Stomach (tissue), 4 donors: ENCODE measurements at regions not wholly inside any gene's neighbourhood (a gene's known extent, or its start where the extent isn't known, plus 50 kb on each side); places are given as distances from the start of the nearest gene placed in this dataset.

Experiments
- CTCF ChIP-seq, 7 experiments: fragments of 450-650 bp in 4 of 7; fragments of 200-600 bp in 3 of 7; sonication (generic) in 3 of 7; IDR thresholded peaks; one replicate each; pipeline ENCODE4 v1.5.1; 2016 to 2019; ENCODE audit warnings: antibody characterized with exemption in 7 of 7, control low read depth in 2 of 7, mild to moderate bottlenecking in 1 of 7
- EP300 ChIP-seq: sonication (generic); formaldehyde crosslinking; IDR thresholded peaks from one replicate; pipeline ENCODE4 v1.6.1; 2017; ENCODE audit warnings: antibody characterized with exemption
- POLR2A ChIP-seq, 4 donors: fragments of 450-650 bp; IDR thresholded peaks; one replicate each; pipeline ENCODE4 v1.6.1; 2016; ENCODE audit warnings: antibody characterized with exemption in 4 of 4, control low read depth in 2 of 4, mild to moderate bottlenecking in 1 of 4, moderate library complexity in 1 of 4
- POLR2AphosphoS5 ChIP-seq, 3 donors: sonication (generic); formaldehyde crosslinking; IDR thresholded peaks; one replicate each; pipeline ENCODE4 v1.6.1; 2016; ENCODE audit warnings: antibody characterized with exemption in 3 of 3

GRCh38 chr13:99119656-99120055 is 81.0 kb upstream of the UBAC2 start:
- TF ChIP-seq CTCF (IDR thresholded peaks at IDR 0.05) (no peak), POLR2A (IDR thresholded peaks at IDR 0.05) (no peak), EP300 (no peak), POLR2AphosphoS5 (IDR thresholded peaks at IDR 0.05) (no peak)
